ENCODE measurements at regions not wholly inside any gene's neighbourhood (a gene's known extent, or its start where the extent isn't known, plus 50 kb on each side); places are given as distances from the start of the nearest gene placed in this dataset.

GRCh38 chr2:2698182-2699120 lies 367.4 kb upstream of the MYT1L start:
- Histone ChIP-seq H3K36me3 (no peaks in the 10 kb centered on the region), H3K27me3 (no peaks in the 10 kb centered on the region), H3K27ac (no peak overlapping the region), H3K4me3 (no peak overlapping the region), H3K9me3 (no peaks in the 10 kb centered on the region), H3K4me1 (ENCODE audit: insufficient read depth) (peaks cover 6% of the 10 kb centered on the region)
- TF ChIP-seq CTCF (IDR thresholded peaks at IDR 0.05) = no peak
- no peak for TF ChIP-seq EP300 (IDR thresholded peaks at IDR 0.05)
- TF ChIP-seq POLR2A (IDR thresholded peaks at IDR 0.05) = no peak
- 88 to 89% (median 89%) methylated on average over 24 of the region's 24 CpGs for WGBS, 3 donors
- intact Hi-C loops (cut with DNase I) = no loop called here
- DNase-seq = no peak

- Histone ChIP-seq H3K27me3 (no peaks in the 10 kb centered on the region), H3K36me3 (no peaks in the 10 kb centered on the region), H3K9me3 (no peaks in the 10 kb centered on the region), H3K4me1 (ENCODE audit: insufficient read depth) (peaks cover 6% of the 10 kb centered on the region), H3K27ac (no peak overlapping the region), H3K4me3 (no peak overlapping the region)
- no peak for DNase-seq
- TF ChIP-seq POLR2A (IDR thresholded peaks at IDR 0.05) (no peak), EP300 (IDR thresholded peaks at IDR 0.05) (no peak), CTCF (IDR thresholded peaks at IDR 0.05) (no peak)
- intact Hi-C loops (cut with DNase I) = no loop called here
- 85 to 91% (median 90%) methylated on average over 13 of the region's 13 CpGs for WGBS, 3 donors
These were observed 365.8 kb upstream of the MYT1L start for GRCh38 chr2:2696733-2697455.

GRCh38 chr2:2696325-2696724 lies 365.2 kb upstream of the MYT1L start:
- Histone ChIP-seq H3K36me3 (no peaks in the 10 kb centered on the region), H3K9me3 (no peaks in the 10 kb centered on the region), H3K27me3 (no peaks in the 10 kb centered on the region), H3K4me1 (ENCODE audit: insufficient read depth) (peaks cover 6% of the 10 kb centered on the region), H3K27ac (no peak overlapping the region), H3K4me3 (no peak overlapping the region)
- 82 to 86% (median 82%) methylated on average over 5 of the region's 5 CpGs for WGBS, 3 donors
- DNase-seq = no peak
- TF ChIP-seq POLR2A (IDR thresholded peaks at IDR 0.05) (no peak), EP300 (IDR thresholded peaks at IDR 0.05) (no peak), CTCF (IDR thresholded peaks at IDR 0.05) (no peak)
- intact Hi-C loops (cut with DNase I) = no loop called here

GRCh38 chr2:2694746-2695145 lies 363.7 kb upstream of the MYT1L start:
- Histone ChIP-seq H3K27me3 (no peaks in the 10 kb centered on the region), H3K4me3 (no peak overlapping the region), H3K9me3 (no peaks in the 10 kb centered on the region), H3K27ac (no peak overlapping the region), H3K36me3 (no peaks in the 10 kb centered on the region), H3K4me1 (ENCODE audit: insufficient read depth) (peaks cover 3% of the 10 kb centered on the region)
- 74 to 81% (median 76%) methylated on average over 13 of the region's 13 CpGs for WGBS, 3 donors
- no peak for TF ChIP-seq POLR2A (IDR thresholded peaks at IDR 0.05)
- no peak for TF ChIP-seq EP300 (IDR thresholded peaks at IDR 0.05)
- TF ChIP-seq CTCF (IDR thresholded peaks at IDR 0.05) = no peak
- no peak for DNase-seq
- intact Hi-C loops (cut with DNase I) = no loop called here
